ENCODE measurements at regions not wholly inside any gene's neighbourhood (a gene's known extent, or its start where the extent isn't known, plus 50 kb on each side); places are given as distances from the start of the nearest gene placed in this dataset.

- Histone ChIP-seq H3K4me1 (ENCODE audit: control insufficient read depth, insufficient read depth, low read length) (no peaks in the 10 kb centered on the region), H3K9me3 (ENCODE audit: control insufficient read depth, insufficient read depth, low read depth, low read length) (no peaks in the 10 kb centered on the region), H3K27me3 (ENCODE audit: control insufficient read depth, insufficient read depth, low read length) (no peaks in the 10 kb centered on the region), H3K4me3 (ENCODE audit: low read depth in 2 of 2, low read length in 2 of 2) (no peak overlapping the region), H3K27ac (ENCODE audit: low read length) (no peak overlapping the region), H3K36me3 (ENCODE audit: control insufficient read depth, insufficient read depth, low read length) (no peaks in the 10 kb centered on the region)
- no peak for ATAC-seq
- BruUV-seq (replicated peaks), result no TSS peak
- POLR2A ChIA-PET, result interaction anchor here (0.7 kb wide), 1 partner anchor 48 kb away, joined by 3 read pairs; no protein-coding TSS in a partner anchor
- intact Hi-C loops (cut with micrococcal nuclease; ENCODE audit: unreplicated experiment), result no loop called here
- in situ Hi-C loops (cut with HindIII; ENCODE audit: low pct_unique_long_range_greater_than_20kb, low sequenced_read_pairs), result no loop called here
- DNase-seq (ENCODE audit: low read depth, low spot score), result no peak
- CTCF ChIA-PET, result no interaction called here
- TF ChIP-seq, protein P1, sequence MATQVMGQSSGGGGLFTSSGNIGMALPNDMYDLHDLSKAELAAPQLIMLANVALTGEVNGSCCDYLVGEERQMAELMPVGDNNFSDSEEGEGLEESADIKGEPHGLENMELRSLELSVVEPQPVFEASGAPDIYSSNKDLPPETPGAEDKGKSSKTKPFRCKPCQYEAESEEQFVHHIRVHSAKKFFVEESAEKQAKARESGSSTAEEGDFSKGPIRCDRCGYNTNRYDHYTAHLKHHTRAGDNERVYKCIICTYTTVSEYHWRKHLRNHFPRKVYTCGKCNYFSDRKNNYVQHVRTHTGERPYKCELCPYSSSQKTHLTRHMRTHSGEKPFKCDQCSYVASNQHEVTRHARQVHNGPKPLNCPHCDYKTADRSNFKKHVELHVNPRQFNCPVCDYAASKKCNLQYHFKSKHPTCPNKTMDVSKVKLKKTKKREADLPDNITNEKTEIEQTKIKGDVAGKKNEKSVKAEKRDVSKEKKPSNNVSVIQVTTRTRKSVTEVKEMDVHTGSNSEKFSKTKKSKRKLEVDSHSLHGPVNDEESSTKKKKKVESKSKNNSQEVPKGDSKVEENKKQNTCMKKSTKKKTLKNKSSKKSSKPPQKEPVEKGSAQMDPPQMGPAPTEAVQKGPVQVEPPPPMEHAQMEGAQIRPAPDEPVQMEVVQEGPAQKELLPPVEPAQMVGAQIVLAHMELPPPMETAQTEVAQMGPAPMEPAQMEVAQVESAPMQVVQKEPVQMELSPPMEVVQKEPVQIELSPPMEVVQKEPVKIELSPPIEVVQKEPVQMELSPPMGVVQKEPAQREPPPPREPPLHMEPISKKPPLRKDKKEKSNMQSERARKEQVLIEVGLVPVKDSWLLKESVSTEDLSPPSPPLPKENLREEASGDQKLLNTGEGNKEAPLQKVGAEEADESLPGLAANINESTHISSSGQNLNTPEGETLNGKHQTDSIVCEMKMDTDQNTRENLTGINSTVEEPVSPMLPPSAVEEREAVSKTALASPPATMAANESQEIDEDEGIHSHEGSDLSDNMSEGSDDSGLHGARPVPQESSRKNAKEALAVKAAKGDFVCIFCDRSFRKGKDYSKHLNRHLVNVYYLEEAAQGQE (IDR thresholded peaks at IDR 0.05; ENCODE audit: insufficient read depth in 1 of 2, low read depth in 2 of 2, low read length in 1 of 2), result no peak
- TF ChIP-seq TCF7L2 (IDR thresholded peaks at IDR 0.05; ENCODE audit: low read depth, low read length) (no peak), SIN3A (IDR thresholded peaks at IDR 0.05; ENCODE audit: borderline replicate concordance, insufficient read depth, low read depth, low read length) (no peak), POLR2AphosphoS5 (IDR thresholded peaks at IDR 0.05; ENCODE audit: low read depth, low read length) (no peak)
- TF ChIP-seq, protein P2, sequence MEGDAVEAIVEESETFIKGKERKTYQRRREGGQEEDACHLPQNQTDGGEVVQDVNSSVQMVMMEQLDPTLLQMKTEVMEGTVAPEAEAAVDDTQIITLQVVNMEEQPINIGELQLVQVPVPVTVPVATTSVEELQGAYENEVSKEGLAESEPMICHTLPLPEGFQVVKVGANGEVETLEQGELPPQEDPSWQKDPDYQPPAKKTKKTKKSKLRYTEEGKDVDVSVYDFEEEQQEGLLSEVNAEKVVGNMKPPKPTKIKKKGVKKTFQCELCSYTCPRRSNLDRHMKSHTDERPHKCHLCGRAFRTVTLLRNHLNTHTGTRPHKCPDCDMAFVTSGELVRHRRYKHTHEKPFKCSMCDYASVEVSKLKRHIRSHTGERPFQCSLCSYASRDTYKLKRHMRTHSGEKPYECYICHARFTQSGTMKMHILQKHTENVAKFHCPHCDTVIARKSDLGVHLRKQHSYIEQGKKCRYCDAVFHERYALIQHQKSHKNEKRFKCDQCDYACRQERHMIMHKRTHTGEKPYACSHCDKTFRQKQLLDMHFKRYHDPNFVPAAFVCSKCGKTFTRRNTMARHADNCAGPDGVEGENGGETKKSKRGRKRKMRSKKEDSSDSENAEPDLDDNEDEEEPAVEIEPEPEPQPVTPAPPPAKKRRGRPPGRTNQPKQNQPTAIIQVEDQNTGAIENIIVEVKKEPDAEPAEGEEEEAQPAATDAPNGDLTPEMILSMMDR (IDR thresholded peaks at IDR 0.05), result no peak
These were observed 282.9 kb upstream of the SOX4 start for GRCh38 chr6:21310568-21311140.

- Histone ChIP-seq H3K9me3 (ENCODE audit: control insufficient read depth, insufficient read depth, low read depth, low read length) (no peaks in the 10 kb centered on the region), H3K4me3 (ENCODE audit: low read depth in 2 of 2, low read length in 2 of 2) (no peak overlapping the region), H3K36me3 (ENCODE audit: control insufficient read depth, insufficient read depth, low read length) (no peaks in the 10 kb centered on the region), H3K4me1 (ENCODE audit: control insufficient read depth, insufficient read depth, low read length) (no peaks in the 10 kb centered on the region), H3K27me3 (ENCODE audit: control insufficient read depth, insufficient read depth, low read length) (no peaks in the 10 kb centered on the region), H3K27ac (ENCODE audit: low read length) (no peak overlapping the region)
- intact Hi-C loops (cut with micrococcal nuclease; ENCODE audit: unreplicated experiment) (no loop called here), in situ Hi-C loops (cut with HindIII; ENCODE audit: low pct_unique_long_range_greater_than_20kb, low sequenced_read_pairs) (no loop called here)
- DNase-seq (ENCODE audit: low read depth, low spot score), result no peak
- no peak for ATAC-seq
- POLR2A ChIA-PET, result no interaction called here
- CTCF ChIA-PET, result no interaction called here
- TF ChIP-seq, protein P1 (IDR thresholded peaks at IDR 0.05; ENCODE audit: insufficient read depth in 1 of 2, low read depth in 2 of 2, low read length in 1 of 2), result no peak
- no TSS peak for BruUV-seq (replicated peaks)
These were observed 281.4 kb upstream of the SOX4 start for GRCh38 chr6:21312118-21312517.
